HG02759 (cell line): ENCODE measurements at regions not wholly inside any gene's neighbourhood (a gene's known extent, or its start where the extent isn't known, plus 50 kb on each side); places are given as distances from the start of the nearest gene placed in this dataset.

Experiments
- ATAC-seq: cut with Tn5 transposase; IDR thresholded peaks from one replicate; pipeline ENCODE4 v1.9.1; 2021; ENCODE audit warnings: mild to moderate bottlenecking, moderate library complexity; ENCODE audit not compliant: unreplicated experiment

GRCh38 chr18:51630706-51631105 lies 433.2 kb upstream of the MEX3C start:
- no peak for ATAC-seq

- no peak for ATAC-seq
Observed at GRCh38 chr18:51637881-51638280, 440.4 kb upstream of the MEX3C start.

- no peak for ATAC-seq
Observed at GRCh38 chr18:51639541-51639940, 442.1 kb upstream of the MEX3C start.

GRCh38 chr18:51643483-51643882 lies 446.0 kb upstream of the MEX3C start:
- no peak for ATAC-seq

- no peak for ATAC-seq
Observed at GRCh38 chr18:51645607-51646006, 448.1 kb upstream of the MEX3C start.

- ATAC-seq, result no peak
Observed at GRCh38 chr18:51647346-51647745, 449.9 kb upstream of the MEX3C start.

GRCh38 chr18:51647942-51648341 lies 450.5 kb upstream of the MEX3C start:
- no peak for ATAC-seq

GRCh38 chr18:51649796-51650195 lies 452.3 kb upstream of the MEX3C start:
- no peak for ATAC-seq

- no peak for ATAC-seq
Observed at GRCh38 chr18:51651761-51652160, 454.3 kb upstream of the MEX3C start.

- ATAC-seq, result no peak
Observed at GRCh38 chr18:51653507-51654213, 456.2 kb upstream of the MEX3C start.

- ATAC-seq, result peak; percentile 69
Observed at GRCh38 chr18:51654488-51655326, 457.2 kb upstream of the MEX3C start.

- ATAC-seq, result peak; percentile 90
Observed at GRCh38 chr18:51655327-51655698, 457.8 kb upstream of the MEX3C start.

GRCh38 chr18:51656249-51656648 lies 458.8 kb upstream of the MEX3C start:
- ATAC-seq, result no peak

- no peak for ATAC-seq
Observed at GRCh38 chr18:51658436-51658835, 461.0 kb upstream of the MEX3C start.

GRCh38 chr18:51659781-51660180 lies 462.3 kb upstream of the MEX3C start:
- no peak for ATAC-seq

GRCh38 chr18:51660188-51660715 lies 462.8 kb upstream of the MEX3C start:
- ATAC-seq, result no peak

- ATAC-seq, result no peak
Observed at GRCh38 chr18:51664236-51664635, 466.8 kb upstream of the MEX3C start.

- ATAC-seq, result no peak
Observed at GRCh38 chr18:51666763-51667191, 469.3 kb upstream of the MEX3C start.

GRCh38 chr18:51668101-51668500 lies 470.6 kb upstream of the MEX3C start:
- ATAC-seq, result peak; percentile 89

- ATAC-seq, result no peak
Observed at GRCh38 chr18:51668607-51669006, 471.1 kb upstream of the MEX3C start.

- no peak for ATAC-seq
Observed at GRCh38 chr18:51686590-51686989, 489.1 kb upstream of the MEX3C start.
